PC-9 (cell line): ENCODE measurements at regions not wholly inside any gene's neighbourhood (a gene's known extent, or its start where the extent isn't known, plus 50 kb on each side); places are given as distances from the start of the nearest gene placed in this dataset.
"Not testable (repeated sequence)": the region's sequence is repeated elsewhere in the genome, so short reads cannot be mapped to it uniquely, and the experiment has no call there.

Experiments used
- BruUV-seq: library from RNA; stranded (reverse); fragments of 400-500 nt; replicated peaks from 2 replicates; lab custom pipeline; 2021; lab: Mats Ljungman, UMichigan
- CTCF ChIA-PET: fragments of 300-600 bp; sonication (Branson Sonifier 250); formaldehyde crosslinking; loops from one replicate; lab custom pipeline; 2022; ENCODE audit warnings: antibody characterized with exemption; lab: Charles Lee
- POLR2A ChIA-PET: fragments of 300-600 bp; sonication (Branson Sonifier 250); formaldehyde crosslinking; loops from one replicate; lab custom pipeline; 2022; ENCODE audit warnings: antibody characterized with exemption; ENCODE audit not compliant: unreplicated experiment; lab: Charles Lee
- DNase-seq, 2 experiments: peaks; one replicate each; pipeline versions ENCODE4 v3.0.0 to v3.0.0-alpha.2; 2015 to 2022; ENCODE audit warnings: mixed read lengths in 1 of 2
- H2AFZ ChIP-seq: fragments of 200-600 bp; sonication (generic); 2 replicates; pipeline ENCODE4 v1.8.1; 2017; ENCODE audit warnings: antibody characterized with exemption
- H3F3A ChIP-seq: fragments of 200-600 bp; sonication (generic); 2 replicates; pipeline ENCODE4 v1.8.1; 2017; ENCODE audit warnings: antibody characterized with exemption, mild to moderate bottlenecking, low read depth; ENCODE audit not compliant: insufficient read depth
- H3K27ac ChIP-seq: fragments of 200-600 bp; sonication (generic); 2 replicates; pipeline ENCODE4 v1.6.1; 2016; ENCODE audit warnings: mixed run types
- H3K27me3 ChIP-seq: fragments of 200-600 bp; sonication (generic); 2 replicates; pipeline ENCODE4 v1.6.1; 2016; ENCODE audit warnings: low read depth, mixed run types; ENCODE audit not compliant: insufficient read depth
- H3K36me3 ChIP-seq: fragments of 200-600 bp; sonication (generic); 2 replicates; pipeline ENCODE4 v1.6.1; 2016; ENCODE audit warnings: low read depth, mixed run types
- H3K4me1 ChIP-seq: fragments of 200-600 bp; sonication (generic); replicated peaks from 2 replicates; pipeline ENCODE4 v1.6.1; 2016; ENCODE audit warnings: mixed run types; ENCODE audit not compliant: insufficient read depth
- H3K4me2 ChIP-seq: fragments of 200-600 bp; sonication (generic); 2 replicates; pipeline ENCODE4 v1.6.1; 2017; ENCODE audit warnings: mixed run types
- H3K4me3 ChIP-seq: fragments of 200-600 bp; sonication (generic); 2 replicates; pipeline ENCODE4 v1.6.1; 2016; ENCODE audit warnings: mixed run types
- H3K79me2 ChIP-seq: fragments of 200-600 bp; sonication (generic); 2 replicates; pipeline ENCODE4 v1.6.1; 2017; ENCODE audit warnings: low read depth, mixed run types
- H3K9me2 ChIP-seq: fragments of 200-600 bp; sonication (generic); 2 replicates; pipeline ENCODE4 v1.8.1; 2017; ENCODE audit warnings: mild to moderate bottlenecking; ENCODE audit not compliant: insufficient read depth
- H3K9me3 ChIP-seq: fragments of 200-600 bp; sonication (generic); 2 replicates; pipeline ENCODE4 v1.8.1; 2016; ENCODE audit warnings: low read depth; ENCODE audit not compliant: insufficient read depth
- H4K20me1 ChIP-seq: fragments of 200-600 bp; sonication (generic); 2 replicates; pipeline ENCODE4 v1.8.1; 2017; ENCODE audit not compliant: insufficient read depth
- EZH2 ChIP-seq: fragments of 200-600 bp; sonication (generic); IDR thresholded peaks from 2 replicates; pipeline ENCODE4 v1.8.0; 2017; ENCODE audit warnings: antibody characterized with exemption, low read depth
- intact Hi-C: fragments of 100-400 bp; cut with micrococcal nuclease; formaldehyde crosslinking; loops from one replicate; pipeline ENCODE4 v1.10.0; 2022; ENCODE audit not compliant: unreplicated experiment
- TF ChIP-seq, protein P1 (sequence below): fragments of 200-600 bp; sonication (generic); conservative IDR thresholded peaks from 2 replicates; pipeline ENCODE4 v1.6.1; 2017; ENCODE audit warnings: mixed run types, antibody characterized with exemption, mild to moderate bottlenecking, moderate library complexity

GRCh38 chr7:86991093-86991769, 68.2 kb downstream of the ELAPOR2 start:
- BruUV-seq, result no TSS peak
- Histone ChIP-seq H3K4me3 (no peak overlapping the region), H3K4me2 (no peak overlapping the region), H3K79me2 (no peaks in the 10 kb centered on the region), H3K36me3 (no peaks in the 10 kb centered on the region), H3K27me3 (no peaks in the 10 kb centered on the region), H3K4me1 (no peaks in the 10 kb centered on the region), H3F3A (no peaks in the 10 kb centered on the region), H2AFZ (no peak overlapping the region), H3K9me3 (no peaks in the 10 kb centered on the region), H3K27ac (no peak overlapping the region), H3K9me2 (no peaks in the 10 kb centered on the region), H4K20me1 (no peaks in the 10 kb centered on the region)
- ChIA-PET CTCF (no interaction called here), POLR2A (no interaction called here)
- TF ChIP-seq, protein P1, sequence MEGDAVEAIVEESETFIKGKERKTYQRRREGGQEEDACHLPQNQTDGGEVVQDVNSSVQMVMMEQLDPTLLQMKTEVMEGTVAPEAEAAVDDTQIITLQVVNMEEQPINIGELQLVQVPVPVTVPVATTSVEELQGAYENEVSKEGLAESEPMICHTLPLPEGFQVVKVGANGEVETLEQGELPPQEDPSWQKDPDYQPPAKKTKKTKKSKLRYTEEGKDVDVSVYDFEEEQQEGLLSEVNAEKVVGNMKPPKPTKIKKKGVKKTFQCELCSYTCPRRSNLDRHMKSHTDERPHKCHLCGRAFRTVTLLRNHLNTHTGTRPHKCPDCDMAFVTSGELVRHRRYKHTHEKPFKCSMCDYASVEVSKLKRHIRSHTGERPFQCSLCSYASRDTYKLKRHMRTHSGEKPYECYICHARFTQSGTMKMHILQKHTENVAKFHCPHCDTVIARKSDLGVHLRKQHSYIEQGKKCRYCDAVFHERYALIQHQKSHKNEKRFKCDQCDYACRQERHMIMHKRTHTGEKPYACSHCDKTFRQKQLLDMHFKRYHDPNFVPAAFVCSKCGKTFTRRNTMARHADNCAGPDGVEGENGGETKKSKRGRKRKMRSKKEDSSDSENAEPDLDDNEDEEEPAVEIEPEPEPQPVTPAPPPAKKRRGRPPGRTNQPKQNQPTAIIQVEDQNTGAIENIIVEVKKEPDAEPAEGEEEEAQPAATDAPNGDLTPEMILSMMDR, result no peak
- TF ChIP-seq EZH2, result no peak
- no peak for DNase-seq
- intact Hi-C loops, result no loop called here

- H3K4me3 ChIP-seq, result no peak overlapping the region
- no peak for DNase-seq
- H4K20me1 ChIP-seq, result no peaks in the 10 kb centered on the region
- no peak overlapping the region for H3K27ac ChIP-seq
- H3K9me3 ChIP-seq, result no peaks in the 10 kb centered on the region
- H3K9me2 ChIP-seq, result no peaks in the 10 kb centered on the region
- no TSS peak for BruUV-seq
- ChIA-PET POLR2A (no interaction called here), CTCF (no interaction called here)
- TF ChIP-seq EZH2, result no peak
- TF ChIP-seq, protein P1, result no peak
- no peaks in the 10 kb centered on the region for H3K36me3 ChIP-seq
- H3K4me2 ChIP-seq, result no peak overlapping the region
- no peaks in the 10 kb centered on the region for H3K79me2 ChIP-seq
- H3K4me1 ChIP-seq, result no peaks in the 10 kb centered on the region
- no peak overlapping the region for H2AFZ ChIP-seq
- intact Hi-C loops, result no loop called here
- no peaks in the 10 kb centered on the region for H3F3A ChIP-seq
- H3K27me3 ChIP-seq, result no peaks in the 10 kb centered on the region
Observed at GRCh38 chr7:86989407-86989806, 70.0 kb downstream of the ELAPOR2 start.

- H3F3A ChIP-seq, DNase-seq, BruUV-seq, H3K27me3 ChIP-seq, H3K36me3 ChIP-seq, H4K20me1 ChIP-seq, H3K9me3 ChIP-seq, H3K27ac ChIP-seq, H3K9me2 ChIP-seq, H2AFZ ChIP-seq, POLR2A ChIA-PET, H3K4me3 ChIP-seq, H3K4me1 ChIP-seq, H3K4me2 ChIP-seq, CTCF ChIA-PET, intact Hi-C loops, H3K79me2 ChIP-seq: not testable (repeated sequence)
Observed at GRCh38 chr7:86987834-86988233, 71.6 kb downstream of the ELAPOR2 start.

GRCh38 chr7:86987358-86987757, 72.1 kb downstream of the ELAPOR2 start:
- intact Hi-C loops, H3K9me3 ChIP-seq, H3K79me2 ChIP-seq, H3K4me1 ChIP-seq, DNase-seq, H3K27me3 ChIP-seq, H3F3A ChIP-seq, H3K9me2 ChIP-seq, H3K4me2 ChIP-seq, BruUV-seq, H4K20me1 ChIP-seq, H2AFZ ChIP-seq, POLR2A ChIA-PET, H3K36me3 ChIP-seq, CTCF ChIA-PET, H3K27ac ChIP-seq, H3K4me3 ChIP-seq: not testable (repeated sequence)

DNA sequence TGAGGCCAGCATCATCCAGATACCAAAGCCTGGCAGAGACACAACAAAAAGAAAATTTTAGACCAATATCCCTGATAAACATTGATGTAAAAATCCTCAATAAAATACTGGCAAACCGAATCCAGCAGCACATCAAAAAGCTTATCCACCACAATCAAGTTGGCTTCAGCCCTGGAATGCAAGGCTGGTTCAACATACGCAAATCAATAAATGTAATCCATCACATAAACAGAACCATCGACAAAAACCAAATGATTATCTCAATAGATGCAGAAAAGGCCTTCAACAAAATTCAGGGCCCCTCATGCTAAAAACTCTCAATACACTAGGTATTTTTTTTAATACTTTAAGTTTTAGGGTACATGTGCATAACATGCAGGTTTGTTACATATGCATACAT, 74.1 kb downstream of the ELAPOR2 start:
- H3K9me2 ChIP-seq, intact Hi-C loops, H2AFZ ChIP-seq, H3K9me3 ChIP-seq, H3K27ac ChIP-seq, DNase-seq, H3K79me2 ChIP-seq, H3K4me1 ChIP-seq, H3F3A ChIP-seq, H3K27me3 ChIP-seq, H3K36me3 ChIP-seq, H3K4me2 ChIP-seq, POLR2A ChIA-PET, H3K4me3 ChIP-seq, CTCF ChIA-PET, BruUV-seq, H4K20me1 ChIP-seq: not testable (repeated sequence)

DNA sequence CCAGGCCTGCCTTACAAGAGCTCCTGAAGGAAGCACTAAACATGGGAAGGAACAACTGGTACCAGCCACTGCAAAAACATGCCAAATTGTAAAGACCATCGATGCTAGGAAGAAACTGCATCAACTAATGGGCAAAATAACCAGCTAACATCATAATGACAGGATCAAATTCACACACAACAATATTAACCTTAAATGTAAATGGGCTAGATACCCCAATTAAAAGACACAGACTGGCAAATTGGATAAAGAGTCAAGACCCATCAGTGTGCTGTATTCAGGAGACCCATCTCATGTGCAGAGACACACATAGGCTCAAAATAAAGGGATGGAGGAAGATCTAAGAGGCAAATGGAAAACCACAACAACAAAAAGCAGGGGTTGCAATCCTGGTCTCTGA, 75.8 kb downstream of the ELAPOR2 start:
- H3K9me2 ChIP-seq, CTCF ChIA-PET, H3K27ac ChIP-seq, H3F3A ChIP-seq, H3K4me2 ChIP-seq, POLR2A ChIA-PET, H3K79me2 ChIP-seq, H3K4me1 ChIP-seq, intact Hi-C loops, BruUV-seq, H2AFZ ChIP-seq, H3K27me3 ChIP-seq, H3K4me3 ChIP-seq, DNase-seq, H3K36me3 ChIP-seq, H3K9me3 ChIP-seq, H4K20me1 ChIP-seq: not testable (repeated sequence)
